Fibroblast of lung (primary cell): ENCODE measurements at regions not wholly inside any gene's neighbourhood (a gene's known extent, or its start where the extent isn't known, plus 50 kb on each side); places are given as distances from the start of the nearest gene placed in this dataset.

Experiments
- EZH2 ChIP-seq: IDR thresholded peaks from 2 replicates; pipeline ENCODE4 v1.5.1; 2012; ENCODE audit warnings: low read length, control low read depth, mild to moderate bottlenecking; ENCODE audit errors: missing control alignments
- TF ChIP-seq, protein P1 (sequence below), 2 donors: IDR thresholded peaks in 1 of 2; conservative IDR thresholded peaks in 1 of 2; 1 replicate in 1 of 2; 2 replicates in 1 of 2; pipeline ENCODE4 v1.5.1; 2011 to 2012; ENCODE audit warnings: low read length in 2 of 2, control low read depth in 1 of 2, inconsistent platforms in 1 of 2, low read depth in 1 of 2, mild to moderate bottlenecking in 1 of 2

DNA sequence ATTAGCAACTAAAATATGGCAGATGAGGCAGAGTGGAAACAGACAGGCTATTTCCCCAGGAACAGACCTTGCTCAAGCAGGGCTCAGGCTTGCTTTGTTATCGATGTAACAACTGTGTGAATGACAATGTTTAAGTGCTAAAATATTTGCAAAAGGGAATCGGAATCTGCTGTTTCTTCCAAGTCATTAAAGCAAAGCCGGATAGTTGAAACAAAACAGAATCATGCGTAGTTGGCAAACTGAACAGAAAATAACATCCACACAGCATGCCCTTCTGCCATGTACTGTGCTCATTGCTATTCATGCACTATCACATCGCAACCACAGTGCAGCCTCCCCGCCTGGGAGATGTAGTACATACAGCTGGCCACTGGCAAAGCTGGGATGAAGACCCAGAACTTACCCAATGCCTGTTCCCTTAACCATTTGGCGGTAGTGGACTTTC lies 799.1 kb downstream of the DIAPH3 start:
- TF ChIP-seq, protein P1, sequence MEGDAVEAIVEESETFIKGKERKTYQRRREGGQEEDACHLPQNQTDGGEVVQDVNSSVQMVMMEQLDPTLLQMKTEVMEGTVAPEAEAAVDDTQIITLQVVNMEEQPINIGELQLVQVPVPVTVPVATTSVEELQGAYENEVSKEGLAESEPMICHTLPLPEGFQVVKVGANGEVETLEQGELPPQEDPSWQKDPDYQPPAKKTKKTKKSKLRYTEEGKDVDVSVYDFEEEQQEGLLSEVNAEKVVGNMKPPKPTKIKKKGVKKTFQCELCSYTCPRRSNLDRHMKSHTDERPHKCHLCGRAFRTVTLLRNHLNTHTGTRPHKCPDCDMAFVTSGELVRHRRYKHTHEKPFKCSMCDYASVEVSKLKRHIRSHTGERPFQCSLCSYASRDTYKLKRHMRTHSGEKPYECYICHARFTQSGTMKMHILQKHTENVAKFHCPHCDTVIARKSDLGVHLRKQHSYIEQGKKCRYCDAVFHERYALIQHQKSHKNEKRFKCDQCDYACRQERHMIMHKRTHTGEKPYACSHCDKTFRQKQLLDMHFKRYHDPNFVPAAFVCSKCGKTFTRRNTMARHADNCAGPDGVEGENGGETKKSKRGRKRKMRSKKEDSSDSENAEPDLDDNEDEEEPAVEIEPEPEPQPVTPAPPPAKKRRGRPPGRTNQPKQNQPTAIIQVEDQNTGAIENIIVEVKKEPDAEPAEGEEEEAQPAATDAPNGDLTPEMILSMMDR (conservative IDR thresholded peaks at IDR 0.05 in 1 of 2, IDR thresholded peaks at IDR 0.05 in 1 of 2; ENCODE audit: low read depth in 1 of 2, low read length in 2 of 2), result no peak
- no peak for TF ChIP-seq EZH2
